GM12892 (cell line): ENCODE measurements at regions not wholly inside any gene's neighbourhood (a gene's known extent, or its start where the extent isn't known, plus 50 kb on each side); places are given as distances from the start of the nearest gene placed in this dataset.

Experiments
- POLR2A ChIP-seq: IDR thresholded peaks from 2 replicates; pipeline ENCODE4 v1.6.1; 2011; ENCODE audit warnings: low read depth, low read length, control low read depth
- POLR2AphosphoS5 ChIP-seq: IDR thresholded peaks from 2 replicates; pipeline ENCODE4 v1.6.1; 2011; ENCODE audit warnings: low read depth, low read length, control low read depth
- TAF1 ChIP-seq: IDR thresholded peaks from 2 replicates; pipeline ENCODE4 v1.6.1; 2011; ENCODE audit warnings: low read depth, mild to moderate bottlenecking, control low read depth, low read length, borderline replicate concordance

GRCh38 chr1:181350131-181350530 lies 133.2 kb upstream of the CACNA1E start:
- TF ChIP-seq POLR2A, result no peak
- no peak for TF ChIP-seq TAF1
- TF ChIP-seq POLR2AphosphoS5, result no peak
